SK-N-SH (cell line): ENCODE measurements at regions not wholly inside any gene's neighbourhood (a gene's known extent, or its start where the extent isn't known, plus 50 kb on each side); places are given as distances from the start of the nearest gene placed in this dataset.

ENCODE experiments used
- CTCF ChIA-PET: fragments of 300-600, 350-600 bp; formaldehyde crosslinking; extraction: SDS; loops from one replicate; lab custom pipeline; 2021; lab: Yijun Ruan, JAX
- POLR2A ChIA-PET: fragments of 350-600 bp; sonication (Branson Sonifier 250); formaldehyde crosslinking; extraction: SDS; loops from one replicate; lab custom pipeline; 2020; ENCODE audit warnings: antibody characterized with exemption, inconsistent platforms; lab: Yijun Ruan, JAX
- DNase-seq: peaks from one replicate; pipeline ENCODE4 v3.0.0; 2012
- H2AFZ ChIP-seq: fragments of 200-600 bp; sonication (generic); 2 replicates; pipeline ENCODE4 v1.8.1; 2016; ENCODE audit warnings: antibody characterized with exemption, mild to moderate bottlenecking, low read depth
- H3F3A ChIP-seq: fragments of 200-600 bp; sonication (generic); replicated peaks from 2 replicates; pipeline ENCODE3; 2016; ENCODE audit warnings: antibody characterized with exemption, mild to moderate bottlenecking; ENCODE audit not compliant: insufficient read depth
- H3K27ac ChIP-seq, 2 experiments: fragments of 200-500 bp in 1 of 2; fragments of 200-600 bp in 1 of 2; sonication (Bioruptor generic) in 1 of 2; sonication (generic), shearing (Covaris generic) in 1 of 2; 2 replicates each; pipeline versions ENCODE4 v1.5.1 to v1.6.1; 2014 to 2016; ENCODE audit warnings: low read depth in 2 of 2, inconsistent platforms in 1 of 2, low read length in 1 of 2, mild to moderate bottlenecking in 1 of 2, mixed read lengths in 1 of 2
- H3K27me3 ChIP-seq: fragments of 200-600 bp; sonication (generic), shearing (Covaris generic); 2 replicates; pipeline ENCODE4 v1.6.1; 2016; ENCODE audit warnings: mixed run types; ENCODE audit not compliant: insufficient read depth
- H3K36me3 ChIP-seq, 2 experiments: fragments of 200-500 bp in 1 of 2; fragments of 200-600 bp in 1 of 2; sonication (Bioruptor generic) in 1 of 2; sonication (generic) in 1 of 2; replicated peaks in 1 of 2; 2 replicates each; pipeline versions ENCODE3 to v1.5.1; 2014 to 2016; ENCODE audit warnings: low read length in 1 of 2, mild to moderate bottlenecking in 1 of 2; ENCODE audit not compliant: insufficient read depth in 2 of 2, control insufficient read depth in 1 of 2
- H3K4me1 ChIP-seq, 2 experiments: fragments of 200-500 bp in 1 of 2; fragments of 200-600 bp in 1 of 2; sonication (Bioruptor generic) in 1 of 2; sonication (generic), shearing (Covaris generic) in 1 of 2; 2 replicates each; pipeline versions ENCODE4 v1.5.1 to v1.6.1; 2014 to 2016; ENCODE audit warnings: low read depth in 1 of 2, low read length in 1 of 2, mixed run types in 1 of 2; ENCODE audit not compliant: insufficient read depth in 2 of 2, control insufficient read depth in 1 of 2
- H3K4me2 ChIP-seq: fragments of 200-600 bp; sonication (generic), shearing (Covaris generic); 2 replicates; pipeline ENCODE4 v1.6.1; 2017; ENCODE audit warnings: mixed run types
- H3K4me3 ChIP-seq, 2 experiments: fragments of 200-500 bp in 1 of 2; fragments of 200-600 bp in 1 of 2; sonication (Bioruptor generic) in 1 of 2; sonication (generic), shearing (Covaris generic) in 1 of 2; 2 replicates each; pipeline versions ENCODE4 v1.5.1 to v1.8.1; 2014 to 2016; ENCODE audit warnings: low read depth in 2 of 2, inconsistent platforms in 1 of 2, low read length in 1 of 2, mild to moderate bottlenecking in 1 of 2, mixed read lengths in 1 of 2, moderate library complexity in 1 of 2
- H3K79me2 ChIP-seq: fragments of 200-600 bp; sonication (generic); 2 replicates; pipeline ENCODE4 v1.8.1; 2017; ENCODE audit warnings: mild to moderate bottlenecking; ENCODE audit not compliant: insufficient read depth
- H3K9ac ChIP-seq: fragments of 200-600 bp; sonication (generic); 2 replicates; pipeline ENCODE4 v1.6.1; 2017; ENCODE audit warnings: mixed run types
- H3K9me2 ChIP-seq: fragments of 200-600 bp; sonication (generic); 2 replicates; pipeline ENCODE4 v1.6.1; 2017; ENCODE audit warnings: mixed run types
- H3K9me3 ChIP-seq: fragments of 200-600 bp; sonication (generic); 2 replicates; pipeline ENCODE4 v1.6.1; 2017; ENCODE audit warnings: mixed run types, mild to moderate bottlenecking, moderate library complexity
- H4K20me1 ChIP-seq: fragments of 200-600 bp; sonication (generic); 2 replicates; pipeline ENCODE4 v1.6.1; 2017; ENCODE audit warnings: mild to moderate bottlenecking, mixed run types; ENCODE audit not compliant: insufficient read depth
- FOXM1 ChIP-seq: IDR thresholded peaks from 2 replicates; pipeline ENCODE4 v1.4.0; 2012; ENCODE audit warnings: low read depth, mild to moderate bottlenecking
- GATA2 ChIP-seq: sonication (generic); formaldehyde crosslinking; IDR thresholded peaks from 2 replicates; pipeline ENCODE4 v1.5.0; 2020; ENCODE audit warnings: mild to moderate bottlenecking, missing genetic modification reagents
- MXI1 ChIP-seq: IDR thresholded peaks from 2 replicates; pipeline ENCODE4 v1.6.1; 2012; ENCODE audit warnings: mild to moderate bottlenecking, low read depth, low read length, improper control_type of control experiment
- YY1 ChIP-seq: IDR thresholded peaks from 2 replicates; pipeline ENCODE4 v1.4.0; 2012; ENCODE audit warnings: low read depth, mild to moderate bottlenecking
- WGBS: methylation state at CpG from one replicate; pipeline ENCODE4 v1.1.6; 2017; ENCODE audit warnings: low lambda C conversion rate; 5-methylcytosine and 5-hydroxymethylcytosine counted together
- TF ChIP-seq, protein P1 (sequence below): IDR thresholded peaks from 2 replicates; pipeline ENCODE4 v1.4.0; 2012; ENCODE audit warnings: low read depth, borderline replicate concordance

- no peak overlapping the region for H3K9ac ChIP-seq
- no peaks in the 10 kb centered on the region for H4K20me1 ChIP-seq
- H3K9me2 ChIP-seq = no peaks in the 10 kb centered on the region
- no peaks in the 10 kb centered on the region for H3K27me3 ChIP-seq
- H3K79me2 ChIP-seq = no peaks in the 10 kb centered on the region
- H3K9me3 ChIP-seq = no peaks in the 10 kb centered on the region
- no peaks in the 10 kb centered on the region for H3K36me3 ChIP-seq
- WGBS = 82% methylated on average over 8 of the region's 9 CpGs
- H2AFZ ChIP-seq = no peak overlapping the region
- H3K27ac ChIP-seq = peak overlapping the region in 1 of 2 experiments; percentile 83; a peak in 2 of 4 replicates
- no peak overlapping the region for H3K4me2 ChIP-seq
- ChIA-PET CTCF (interaction anchor here (0.9 to 6.0 kb wide), 20 partner anchors 9 to 314 kb away, joined by 3 to 167 read pairs (median 5); partner anchors contain the start of gene CHRNA7), POLR2A (interaction anchor here (1.3 kb wide), 1 partner anchor 54 kb away, joined by 3 read pairs; no protein-coding TSS in a partner anchor)
- H3F3A ChIP-seq = no peaks in the 10 kb centered on the region
- peak; percentile 26 for DNase-seq
- no peak overlapping the region for H3K4me3 ChIP-seq
- TF ChIP-seq MXI1 = 0 out of 2 replicates have a peak, but pooled peaks have one; percentile 3
- TF ChIP-seq YY1 = no peak
- no peak for TF ChIP-seq FOXM1
- peaks cover 0 to 52% of the 10 kb centered on the region in 2 experiments; a peak in 2 of 4 replicates for H3K4me1 ChIP-seq
These were observed 54.5 kb upstream of the CHRNA7 start for GRCh38 chr15:31975830-31976229.

DNA sequence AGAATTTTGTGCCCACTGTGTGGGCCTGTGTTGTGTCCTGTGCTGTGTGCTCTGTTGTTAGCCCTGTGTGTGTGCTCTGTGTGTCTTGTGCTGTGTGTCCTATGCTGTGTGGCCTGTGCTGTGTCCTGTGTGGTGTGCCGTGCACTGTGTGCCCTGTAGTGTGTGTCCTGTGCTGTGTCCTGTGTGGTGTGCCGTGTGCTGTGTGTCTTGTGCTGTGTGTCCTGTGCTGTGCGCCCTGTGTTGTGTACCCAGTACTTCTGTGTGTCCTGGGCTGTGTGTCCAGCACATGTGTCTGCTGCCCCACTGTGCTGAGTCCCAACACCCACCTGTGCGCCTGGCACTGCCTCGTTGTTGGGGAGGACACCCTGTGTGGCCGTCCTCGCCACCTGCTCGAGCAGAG, 53.2 kb upstream of the CHRNA7 start:
- H3K36me3 ChIP-seq = no peaks in the 10 kb centered on the region
- WGBS = 36% methylated on average over 8 of the region's 8 CpGs

More for the DNA sequence above, 53.2 kb upstream of the CHRNA7 start:
- no peak for TF ChIP-seq GATA2 (CRISPR knock-in tag)
- TF ChIP-seq, protein P1, sequence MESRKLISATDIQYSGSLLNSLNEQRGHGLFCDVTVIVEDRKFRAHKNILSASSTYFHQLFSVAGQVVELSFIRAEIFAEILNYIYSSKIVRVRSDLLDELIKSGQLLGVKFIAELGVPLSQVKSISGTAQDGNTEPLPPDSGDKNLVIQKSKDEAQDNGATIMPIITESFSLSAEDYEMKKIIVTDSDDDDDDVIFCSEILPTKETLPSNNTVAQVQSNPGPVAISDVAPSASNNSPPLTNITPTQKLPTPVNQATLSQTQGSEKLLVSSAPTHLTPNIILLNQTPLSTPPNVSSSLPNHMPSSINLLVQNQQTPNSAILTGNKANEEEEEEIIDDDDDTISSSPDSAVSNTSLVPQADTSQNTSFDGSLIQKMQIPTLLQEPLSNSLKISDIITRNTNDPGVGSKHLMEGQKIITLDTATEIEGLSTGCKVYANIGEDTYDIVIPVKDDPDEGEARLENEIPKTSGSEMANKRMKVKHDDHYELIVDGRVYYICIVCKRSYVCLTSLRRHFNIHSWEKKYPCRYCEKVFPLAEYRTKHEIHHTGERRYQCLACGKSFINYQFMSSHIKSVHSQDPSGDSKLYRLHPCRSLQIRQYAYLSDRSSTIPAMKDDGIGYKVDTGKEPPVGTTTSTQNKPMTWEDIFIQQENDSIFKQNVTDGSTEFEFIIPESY = no peak
- Histone ChIP-seq H3K27me3 (no peaks in the 10 kb centered on the region), H2AFZ (no peak overlapping the region), H3K9me2 (no peaks in the 10 kb centered on the region), H4K20me1 (no peaks in the 10 kb centered on the region), H3K4me3 (no peak overlapping the region), H3F3A (no peaks in the 10 kb centered on the region), H3K4me2 (no peak overlapping the region), H3K9ac (no peak overlapping the region), H3K79me2 (no peaks in the 10 kb centered on the region), H3K27ac (peak overlapping the region in 1 of 2 experiments; percentile 43; a peak in 1 of 4 replicates), H3K4me1 (peaks cover 0 to 60% of the 10 kb centered on the region in 2 experiments; a peak in 2 of 4 replicates), H3K9me3 (no peaks in the 10 kb centered on the region)
- POLR2A ChIA-PET = interaction anchor here (0.9 to 2.2 kb wide), 3 partner anchors 52 to 90 kb away, joined by 3 to 17 read pairs (median 3); partner anchors contain the start of gene CHRNA7
- CTCF ChIA-PET = interaction anchor here (0.6 to 6.0 kb wide), 39 partner anchors 8 to 471 kb away, joined by 3 to 167 read pairs (median 5); partner anchors contain the start of gene CHRNA7
- no peak for DNase-seq
